ENCODE measurements at regions not wholly inside any gene's neighbourhood (a gene's known extent, or its start where the extent isn't known, plus 50 kb on each side); places are given as distances from the start of the nearest gene placed in this dataset.
A peak's percentile ranks its signal among the peaks of the same experiment; 100 is the strongest.

DNA sequence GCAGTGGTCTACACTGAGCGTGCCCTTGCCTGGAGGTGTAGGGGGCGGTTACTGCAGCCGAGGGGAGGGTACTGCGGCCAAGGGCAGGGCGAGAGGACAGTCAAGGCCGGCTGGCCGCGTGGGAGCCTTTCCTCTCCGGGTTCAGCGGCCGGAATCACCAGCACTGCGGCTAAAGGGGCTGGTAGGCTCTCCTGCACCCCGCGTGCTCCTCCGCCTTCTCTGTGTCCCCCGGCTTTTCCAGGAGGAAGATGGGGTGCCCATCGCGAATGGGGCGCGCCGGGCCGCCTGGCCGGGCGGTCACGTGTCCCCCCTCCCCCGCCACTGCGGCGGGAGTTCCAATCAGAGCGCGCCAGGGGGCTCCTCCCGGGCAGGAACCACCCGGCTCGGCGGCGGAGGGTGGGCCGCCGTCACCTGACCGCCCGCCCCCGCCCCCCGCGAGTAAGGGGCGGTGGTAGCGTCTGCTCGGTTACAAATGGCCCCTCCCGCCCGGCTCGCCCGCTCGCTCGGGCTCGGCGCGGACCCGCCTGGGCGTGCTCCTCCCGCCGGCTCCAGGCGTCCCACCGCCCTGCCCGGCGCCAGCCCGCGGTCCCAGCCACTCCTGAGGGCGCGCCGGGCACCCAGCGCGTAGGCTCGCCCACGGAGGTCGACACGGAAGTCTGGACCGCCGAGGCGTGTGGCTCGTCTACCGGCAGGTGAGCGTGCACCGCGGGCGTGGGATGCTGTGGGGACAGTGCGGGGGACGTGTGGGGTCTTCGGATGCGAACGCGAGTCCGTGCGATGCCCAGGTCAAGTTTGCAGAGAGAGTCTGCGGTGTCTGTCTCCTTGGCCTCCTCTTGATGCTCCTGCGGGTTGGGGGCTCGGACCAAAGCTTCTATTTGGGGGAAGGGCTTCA lies 242.6 kb upstream of the TOPAZ1 start (continued):
- no peak for TF ChIP-seq IKZF2 (IDR thresholded peaks at IDR 0.05)
- TF ChIP-seq, protein P1, sequence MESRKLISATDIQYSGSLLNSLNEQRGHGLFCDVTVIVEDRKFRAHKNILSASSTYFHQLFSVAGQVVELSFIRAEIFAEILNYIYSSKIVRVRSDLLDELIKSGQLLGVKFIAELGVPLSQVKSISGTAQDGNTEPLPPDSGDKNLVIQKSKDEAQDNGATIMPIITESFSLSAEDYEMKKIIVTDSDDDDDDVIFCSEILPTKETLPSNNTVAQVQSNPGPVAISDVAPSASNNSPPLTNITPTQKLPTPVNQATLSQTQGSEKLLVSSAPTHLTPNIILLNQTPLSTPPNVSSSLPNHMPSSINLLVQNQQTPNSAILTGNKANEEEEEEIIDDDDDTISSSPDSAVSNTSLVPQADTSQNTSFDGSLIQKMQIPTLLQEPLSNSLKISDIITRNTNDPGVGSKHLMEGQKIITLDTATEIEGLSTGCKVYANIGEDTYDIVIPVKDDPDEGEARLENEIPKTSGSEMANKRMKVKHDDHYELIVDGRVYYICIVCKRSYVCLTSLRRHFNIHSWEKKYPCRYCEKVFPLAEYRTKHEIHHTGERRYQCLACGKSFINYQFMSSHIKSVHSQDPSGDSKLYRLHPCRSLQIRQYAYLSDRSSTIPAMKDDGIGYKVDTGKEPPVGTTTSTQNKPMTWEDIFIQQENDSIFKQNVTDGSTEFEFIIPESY (IDR thresholded peaks at IDR 0.05): no peak
- TF ChIP-seq, protein P2, sequence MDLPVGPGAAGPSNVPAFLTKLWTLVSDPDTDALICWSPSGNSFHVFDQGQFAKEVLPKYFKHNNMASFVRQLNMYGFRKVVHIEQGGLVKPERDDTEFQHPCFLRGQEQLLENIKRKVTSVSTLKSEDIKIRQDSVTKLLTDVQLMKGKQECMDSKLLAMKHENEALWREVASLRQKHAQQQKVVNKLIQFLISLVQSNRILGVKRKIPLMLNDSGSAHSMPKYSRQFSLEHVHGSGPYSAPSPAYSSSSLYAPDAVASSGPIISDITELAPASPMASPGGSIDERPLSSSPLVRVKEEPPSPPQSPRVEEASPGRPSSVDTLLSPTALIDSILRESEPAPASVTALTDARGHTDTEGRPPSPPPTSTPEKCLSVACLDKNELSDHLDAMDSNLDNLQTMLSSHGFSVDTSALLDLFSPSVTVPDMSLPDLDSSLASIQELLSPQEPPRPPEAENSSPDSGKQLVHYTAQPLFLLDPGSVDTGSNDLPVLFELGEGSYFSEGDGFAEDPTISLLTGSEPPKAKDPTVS (IDR thresholded peaks at IDR 0.05; ENCODE audit: low read depth, low read length): no peak
- TF ChIP-seq SMAD5 (IDR thresholded peaks at IDR 0.05; ENCODE audit: low read depth): no peak
- TF ChIP-seq PML (IDR thresholded peaks at IDR 0.05; ENCODE audit: low read length): no peak
- TF ChIP-seq YBX1 (IDR thresholded peaks at IDR 0.05): no peak
- TF ChIP-seq MXI1 (IDR thresholded peaks at IDR 0.05; ENCODE audit: low read depth, low read length): peak; percentile 0; the same call in 1 of the 2 replicates
- no peak for TF ChIP-seq HCFC1 (IDR thresholded peaks at IDR 0.05; ENCODE audit: low read length)
- no peak for TF ChIP-seq SRF (IDR thresholded peaks at IDR 0.05; ENCODE audit: low read depth in 2 of 2, low read length in 2 of 2)
- no peak for TF ChIP-seq TCF7 (IDR thresholded peaks at IDR 0.05; ENCODE audit: borderline replicate concordance)
- TF ChIP-seq MYC (IDR thresholded peaks at IDR 0.05; ENCODE audit: insufficient read depth, insufficient read length, insufficient replicate concordance, low read length, severe bottlenecking): no peak
- TF ChIP-seq BHLHE40 (IDR thresholded peaks at IDR 0.05; ENCODE audit: borderline replicate concordance in 1 of 2, low read depth in 2 of 2, low read length in 1 of 2): peak; percentile 93 to 97
- TF ChIP-seq TARDBP (IDR thresholded peaks at IDR 0.05; ENCODE audit: borderline replicate concordance): no peak
- no peak for TF ChIP-seq YY1 (IDR thresholded peaks at IDR 0.05; ENCODE audit: low read depth, low read length)
- peak; percentile 96 for TF ChIP-seq CHD1 (IDR thresholded peaks at IDR 0.05; ENCODE audit: low read depth, low read length)
- TF ChIP-seq, protein P3, sequence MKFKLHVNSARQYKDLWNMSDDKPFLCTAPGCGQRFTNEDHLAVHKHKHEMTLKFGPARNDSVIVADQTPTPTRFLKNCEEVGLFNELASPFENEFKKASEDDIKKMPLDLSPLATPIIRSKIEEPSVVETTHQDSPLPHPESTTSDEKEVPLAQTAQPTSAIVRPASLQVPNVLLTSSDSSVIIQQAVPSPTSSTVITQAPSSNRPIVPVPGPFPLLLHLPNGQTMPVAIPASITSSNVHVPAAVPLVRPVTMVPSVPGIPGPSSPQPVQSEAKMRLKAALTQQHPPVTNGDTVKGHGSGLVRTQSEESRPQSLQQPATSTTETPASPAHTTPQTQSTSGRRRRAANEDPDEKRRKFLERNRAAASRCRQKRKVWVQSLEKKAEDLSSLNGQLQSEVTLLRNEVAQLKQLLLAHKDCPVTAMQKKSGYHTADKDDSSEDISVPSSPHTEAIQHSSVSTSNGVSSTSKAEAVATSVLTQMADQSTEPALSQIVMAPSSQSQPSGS (IDR thresholded peaks at IDR 0.05; ENCODE audit: low read length): no peak
- no peak for TF ChIP-seq ZNF622 (IDR thresholded peaks at IDR 0.05)
- no peak for TF ChIP-seq ATF7 (IDR thresholded peaks at IDR 0.05; ENCODE audit: low read depth)
- no peak for TF ChIP-seq EP300 (IDR thresholded peaks at IDR 0.05; ENCODE audit: borderline replicate concordance in 1 of 2, control insufficient read depth in 1 of 2, low read depth in 2 of 2, low read length in 2 of 2)
- TF ChIP-seq, protein P4, sequence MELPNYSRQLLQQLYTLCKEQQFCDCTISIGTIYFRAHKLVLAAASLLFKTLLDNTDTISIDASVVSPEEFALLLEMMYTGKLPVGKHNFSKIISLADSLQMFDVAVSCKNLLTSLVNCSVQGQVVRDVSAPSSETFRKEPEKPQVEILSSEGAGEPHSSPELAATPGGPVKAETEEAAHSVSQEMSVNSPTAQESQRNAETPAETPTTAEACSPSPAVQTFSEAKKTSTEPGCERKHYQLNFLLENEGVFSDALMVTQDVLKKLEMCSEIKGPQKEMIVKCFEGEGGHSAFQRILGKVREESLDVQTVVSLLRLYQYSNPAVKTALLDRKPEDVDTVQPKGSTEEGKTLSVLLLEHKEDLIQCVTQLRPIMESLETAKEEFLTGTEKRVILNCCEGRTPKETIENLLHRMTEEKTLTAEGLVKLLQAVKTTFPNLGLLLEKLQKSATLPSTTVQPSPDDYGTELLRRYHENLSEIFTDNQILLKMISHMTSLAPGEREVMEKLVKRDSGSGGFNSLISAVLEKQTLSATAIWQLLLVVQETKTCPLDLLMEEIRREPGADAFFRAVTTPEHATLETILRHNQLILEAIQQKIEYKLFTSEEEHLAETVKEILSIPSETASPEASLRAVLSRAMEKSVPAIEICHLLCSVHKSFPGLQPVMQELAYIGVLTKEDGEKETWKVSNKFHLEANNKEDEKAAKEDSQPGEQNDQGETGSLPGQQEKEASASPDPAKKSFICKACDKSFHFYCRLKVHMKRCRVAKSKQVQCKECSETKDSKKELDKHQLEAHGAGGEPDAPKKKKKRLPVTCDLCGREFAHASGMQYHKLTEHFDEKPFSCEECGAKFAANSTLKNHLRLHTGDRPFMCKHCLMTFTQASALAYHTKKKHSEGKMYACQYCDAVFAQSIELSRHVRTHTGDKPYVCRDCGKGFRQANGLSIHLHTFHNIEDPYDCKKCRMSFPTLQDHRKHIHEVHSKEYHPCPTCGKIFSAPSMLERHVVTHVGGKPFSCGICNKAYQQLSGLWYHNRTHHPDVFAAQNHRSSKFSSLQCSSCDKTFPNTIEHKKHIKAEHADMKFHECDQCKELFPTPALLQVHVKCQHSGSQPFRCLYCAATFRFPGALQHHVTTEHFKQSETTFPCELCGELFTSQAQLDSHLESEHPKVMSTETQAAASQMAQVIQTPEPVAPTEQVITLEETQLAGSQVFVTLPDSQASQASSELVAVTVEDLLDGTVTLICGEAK (IDR thresholded peaks at IDR 0.05; ENCODE audit: borderline replicate concordance): no peak
- no peak for TF ChIP-seq MTA2 (IDR thresholded peaks at IDR 0.05; ENCODE audit: low read depth)
- no peak for TF ChIP-seq CEBPB (IDR thresholded peaks at IDR 0.05; ENCODE audit: borderline replicate concordance in 1 of 2, low read depth in 2 of 2, low read length in 2 of 2)
